PC-3 (cell line): ENCODE measurements at regions not wholly inside any gene's neighbourhood (a gene's known extent, or its start where the extent isn't known, plus 50 kb on each side); places are given as distances from the start of the nearest gene placed in this dataset.

Experiments
- ATAC-seq: fragments of 200-7000 bp; cut with Tn5 transposase; 2 replicates; pipeline ENCODE4 v1.9.1; 2020; ENCODE audit warnings: mild to moderate bottlenecking, moderate library complexity
- BruUV-seq: library from RNA; stranded (reverse); fragments of 400-500 nt; replicated peaks from 2 replicates; lab custom pipeline; 2021; lab: Mats Ljungman, UMichigan
- CTCF ChIA-PET: fragments of 300-600 bp; sonication (Branson Sonifier 250); formaldehyde crosslinking; loops from one replicate; lab custom pipeline; 2022; ENCODE audit warnings: antibody characterized with exemption; lab: Charles Lee
- POLR2A ChIA-PET: fragments of 300-600 bp; sonication (Branson Sonifier 250); formaldehyde crosslinking; loops from one replicate; lab custom pipeline; 2022; ENCODE audit warnings: antibody characterized with exemption; ENCODE audit not compliant: unreplicated experiment; lab: Charles Lee
- DNase-seq: peaks from one replicate; pipeline ENCODE4 v3.0.0-alpha.2; 2015
- H2AFZ ChIP-seq: fragments of 300-600 bp; sonication (generic); 2 replicates; pipeline ENCODE4 v1.6.0; 2016; ENCODE audit warnings: antibody characterized with exemption, low read length
- H3F3A ChIP-seq: fragments of 300-600 bp; sonication (generic); one replicate; pipeline ENCODE4 v1.6.0; 2017; ENCODE audit warnings: antibody characterized with exemption, low read length, control low read depth, mild to moderate bottlenecking; ENCODE audit not compliant: unreplicated experiment
- H3K27ac ChIP-seq: fragments of 300-600 bp; sonication (generic); 2 replicates; pipeline ENCODE4 v1.5.1; 2016; ENCODE audit warnings: mild to moderate bottlenecking, low read length
- H3K27me3 ChIP-seq: fragments of 300-600 bp; sonication (generic); 2 replicates; pipeline ENCODE4 v1.6.1; 2016; ENCODE audit warnings: low read length, mixed read lengths
- H3K36me3 ChIP-seq: fragments of 300-600 bp; sonication (generic); 2 replicates; pipeline ENCODE4 v1.6.1; 2016; ENCODE audit warnings: low read depth, mixed run types, low read length, mixed read lengths
- H3K4me1 ChIP-seq: fragments of 300-600 bp; sonication (generic); 2 replicates; pipeline ENCODE4 v1.5.1; 2016; ENCODE audit warnings: low read length; ENCODE audit not compliant: insufficient read depth
- H3K4me2 ChIP-seq: fragments of 300-600 bp; sonication (generic); 2 replicates; pipeline ENCODE4 v1.6.0; 2016; ENCODE audit warnings: low read length
- H3K4me3 ChIP-seq: fragments of 300-600 bp; sonication (generic); 2 replicates; pipeline ENCODE4 v1.5.1; 2016; ENCODE audit warnings: mild to moderate bottlenecking, low read length, mixed read lengths
- H3K79me2 ChIP-seq: fragments of 300-600 bp; sonication (generic); 2 replicates; pipeline ENCODE4 v1.6.1; 2017; ENCODE audit warnings: low read length, mixed read lengths
- H3K9ac ChIP-seq: fragments of 300-600 bp; sonication (generic); 2 replicates; pipeline ENCODE4 v1.6.0; 2016; ENCODE audit warnings: mild to moderate bottlenecking, low read length
- H3K9me2 ChIP-seq: fragments of 300-600 bp; sonication (generic); replicated peaks from 2 replicates; pipeline ENCODE4 v1.6.1; 2016; ENCODE audit warnings: mixed run types, low read length, mixed read lengths
- H3K9me3 ChIP-seq: fragments of 300-600 bp; sonication (generic); 2 replicates; pipeline ENCODE4 v1.6.1; 2016; ENCODE audit warnings: low read length, mixed read lengths
- H4K20me1 ChIP-seq: fragments of 300-600 bp; sonication (generic); 2 replicates; pipeline ENCODE4 v1.6.1; 2016; ENCODE audit warnings: low read length, mixed read lengths
- CTCF ChIP-seq: fragments of 300-600 bp; sonication (generic); conservative IDR thresholded peaks from 2 replicates; pipeline ENCODE4 v1.5.1; 2017; ENCODE audit warnings: antibody characterized with exemption, low read depth, mild to moderate bottlenecking, low read length
- EZH2 ChIP-seq: fragments of 300-600 bp; sonication (generic); IDR thresholded peaks from one replicate; pipeline ENCODE4 v1.6.1; 2017; ENCODE audit warnings: antibody characterized with exemption, mild to moderate bottlenecking, low read length; ENCODE audit not compliant: unreplicated experiment
- EZH2phosphoT487 ChIP-seq: fragments of 300-600 bp; sonication (generic); IDR thresholded peaks from 2 replicates; pipeline ENCODE4 v1.6.1; 2018; ENCODE audit warnings: mild to moderate bottlenecking, antibody characterized with exemption, low read length, borderline replicate concordance
- intact Hi-C: fragments of 100-400 bp; cut with micrococcal nuclease; formaldehyde crosslinking; loops from 2 replicates; pipeline ENCODE4 v1.9.0; 2023

GRCh38 chr2:153052807-153053559, 334.6 kb downstream of the ARL6IP6 start:
- CTCF ChIA-PET = no interaction called here
- H3K4me1 ChIP-seq = no peaks in the 10 kb centered on the region
- POLR2A ChIA-PET = no interaction called here

DNA sequence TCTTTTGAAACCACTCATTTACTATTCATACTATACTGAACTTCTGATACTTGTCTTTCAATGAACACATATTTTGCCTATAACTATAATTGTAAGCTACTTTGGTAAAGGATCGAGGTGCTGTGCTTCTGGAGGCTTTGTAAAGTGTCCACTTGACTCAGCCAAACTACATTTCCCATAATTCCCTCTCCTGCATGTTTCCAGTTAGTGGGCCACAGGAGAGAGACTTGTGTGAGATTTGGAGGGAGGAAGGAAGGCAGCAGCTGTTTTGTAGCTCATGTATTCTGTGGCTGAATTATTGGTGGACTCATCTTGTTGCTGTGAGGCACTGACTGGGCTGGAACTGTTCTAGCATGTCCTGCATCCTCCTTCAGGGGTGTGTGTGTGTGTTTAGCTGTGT, 328.8 kb downstream of the ARL6IP6 start:
- H3K9ac ChIP-seq = no peak overlapping the region
- intact Hi-C loops = no loop called here
- no peak overlapping the region for H2AFZ ChIP-seq
- H3K9me3 ChIP-seq = no peaks in the 10 kb centered on the region
- DNase-seq (no peak), ATAC-seq (no peak)
- BruUV-seq = no TSS peak
- H3K4me3 ChIP-seq = no peak overlapping the region
- H3K4me1 ChIP-seq = no peaks in the 10 kb centered on the region
- peaks cover 5% of the 10 kb centered on the region; the same call in 1 of the 2 replicates for H3K27me3 ChIP-seq
- POLR2A ChIA-PET = no interaction called here
- no peak overlapping the region for H3K27ac ChIP-seq
- H3K9me2 ChIP-seq = no peaks in the 10 kb centered on the region
- H3K4me2 ChIP-seq = no peak overlapping the region
- H4K20me1 ChIP-seq = no peaks in the 10 kb centered on the region
- no peak for TF ChIP-seq CTCF
- TF ChIP-seq EZH2phosphoT487 = no peak
- no peak for TF ChIP-seq EZH2
- CTCF ChIA-PET = no interaction called here
- H3K36me3 ChIP-seq = no peaks in the 10 kb centered on the region
- no peaks in the 10 kb centered on the region for H3F3A ChIP-seq
- H3K79me2 ChIP-seq = no peaks in the 10 kb centered on the region

More at GRCh38 chr2:153052807-153053559, 334.6 kb downstream of the ARL6IP6 start:
- Histone ChIP-seq H3K4me3 (no peak overlapping the region), H4K20me1 (no peaks in the 10 kb centered on the region), H3K9me3 (no peaks in the 10 kb centered on the region), H3K9ac (no peak overlapping the region), H3K27ac (no peak overlapping the region), H3K79me2 (no peaks in the 10 kb centered on the region), H3K27me3 (peaks cover 18% of the 10 kb centered on the region), H3K9me2 (no peaks in the 10 kb centered on the region), H3K4me2 (no peak overlapping the region), H2AFZ (no peak overlapping the region), H3F3A (no peaks in the 10 kb centered on the region), H3K36me3 (no peaks in the 10 kb centered on the region)
- no TSS peak for BruUV-seq
- no peak for ATAC-seq
- DNase-seq = no peak
- TF ChIP-seq CTCF (no peak), EZH2 (no peak), EZH2phosphoT487 (no peak)
- intact Hi-C loops = no loop called here

DNA sequence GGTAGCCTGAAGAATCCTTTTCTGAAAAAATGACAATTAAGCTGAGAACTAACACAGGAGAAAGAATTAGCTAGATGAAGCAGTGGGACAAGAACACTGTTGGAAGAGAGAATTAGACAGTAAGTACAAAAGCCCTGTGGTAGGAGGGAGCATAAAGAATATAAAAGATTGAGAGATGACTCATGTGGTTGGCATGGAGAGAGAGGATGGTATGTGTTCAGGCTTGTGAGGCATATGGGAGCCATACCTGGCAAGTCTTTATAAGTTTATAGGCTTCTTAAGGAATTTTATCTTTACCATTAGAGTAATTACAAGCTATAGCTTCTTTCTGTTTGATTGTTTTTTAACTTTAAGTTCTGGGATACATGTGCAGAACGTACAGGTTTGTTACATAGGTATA, 325.0 kb downstream of the ARL6IP6 start:
- CTCF ChIA-PET = no interaction called here
- no peaks in the 10 kb centered on the region for H3K4me1 ChIP-seq
- no peaks in the 10 kb centered on the region for H3K9me2 ChIP-seq
- no peaks in the 10 kb centered on the region for H3K36me3 ChIP-seq
- H3K27ac ChIP-seq = no peak overlapping the region
- H3K79me2 ChIP-seq = no peaks in the 10 kb centered on the region
- H2AFZ ChIP-seq = no peak overlapping the region
- DNase-seq = peak; percentile 19
- peaks cover 4% of the 10 kb centered on the region; the same call in 1 of the 2 replicates for H3K27me3 ChIP-seq
- ATAC-seq = no peak
- H4K20me1 ChIP-seq = no peaks in the 10 kb centered on the region
- intact Hi-C loops = no loop called here
- no peaks in the 10 kb centered on the region for H3F3A ChIP-seq
- no TSS peak for BruUV-seq
- H3K4me2 ChIP-seq = no peak overlapping the region
- POLR2A ChIA-PET = no interaction called here
- TF ChIP-seq CTCF (no peak), EZH2 (no peak), EZH2phosphoT487 (no peak)
- H3K4me3 ChIP-seq = no peak overlapping the region
- H3K9ac ChIP-seq = no peak overlapping the region
- no peaks in the 10 kb centered on the region for H3K9me3 ChIP-seq
